Activated B cell treated with CpG ODN at 0.5 μM for 24 hours (primary cell): ENCODE measurements at regions not wholly inside any gene's neighbourhood (a gene's known extent, or its start where the extent isn't known, plus 50 kb on each side); places are given as distances from the start of the nearest gene placed in this dataset.

Experiments used
- ATAC-seq: fragments of 200-7000 bp; cut with Tn5 transposase; one replicate; pipeline ENCODE4 v1.10.0; 2021; ENCODE audit warnings: low read depth, mild to moderate bottlenecking, moderate library complexity
- CTCF ChIA-PET: fragments of 350-600 bp; sonication (Branson Sonifier 250); formaldehyde crosslinking; loops from one replicate; lab custom pipeline; 2021; ENCODE audit warnings: antibody characterized with exemption; lab: Charles Lee
- POLR2A ChIA-PET: fragments of 350-600 bp; sonication (Branson Sonifier 250); formaldehyde crosslinking; loops from one replicate; lab custom pipeline; 2021; ENCODE audit warnings: antibody characterized with exemption; lab: Charles Lee
- DNase-seq: peaks from one replicate; pipeline ENCODE4 v3.0.0; 2022
- H3K27ac Mint-ChIP-seq: one replicate; pipeline ENCODE4 v1.8.0; 2020; ENCODE audit warnings: mixed read lengths
- H3K27me3 Mint-ChIP-seq: one replicate; pipeline ENCODE4 v1.8.0; 2021; ENCODE audit warnings: mixed read lengths
- H3K36me3 Mint-ChIP-seq: one replicate; pipeline ENCODE4 v1.8.0; 2021; ENCODE audit warnings: low read depth, mixed read lengths
- H3K4me1 Mint-ChIP-seq: one replicate; pipeline ENCODE4 v1.8.0; 2021; ENCODE audit warnings: mixed read lengths
- H3K4me3 Mint-ChIP-seq: one replicate; pipeline ENCODE4 v1.8.0; 2020; ENCODE audit warnings: mild to moderate bottlenecking, mixed read lengths
- H3K9me3 Mint-ChIP-seq: one replicate; pipeline ENCODE4 v1.8.0; 2020; ENCODE audit warnings: mixed read lengths
- intact Hi-C: fragments of 100-400 bp; cut with micrococcal nuclease; formaldehyde crosslinking; loops from one replicate; pipeline ENCODE4 v1.15.1; 2024
- TF ChIP-seq, protein P1 (sequence below): fragments of 200-600 bp; IDR thresholded peaks from one replicate; pipeline ENCODE4 v1.8.0; 2022; ENCODE audit warnings: antibody characterized with exemption, mild to moderate bottlenecking

GRCh38 chr14:101707863-101708620 is 53.5 kb upstream of the PPP2R5C start:
- ChIA-PET POLR2A (interaction anchor here (0.7 to 3.1 kb wide), 11 partner anchors 92 to 609 kb away, joined by 3 to 18 read pairs (median 4); no protein-coding TSS in a partner anchor), CTCF (interaction anchor here (1.0 to 2.3 kb wide), 12 partner anchors 12 to 606 kb away, joined by 3 to 23 read pairs (median 6); no protein-coding TSS in a partner anchor)
- Mint-ChIP-seq H3K4me1 (peaks cover 22% of the 10 kb centered on the region), H3K36me3 (no peaks in the 10 kb centered on the region), H3K27me3 (no peaks in the 10 kb centered on the region), H3K9me3 (no peaks in the 10 kb centered on the region), H3K4me3 (no peak overlapping the region), H3K27ac (no peak overlapping the region)
- no peak for ATAC-seq
- no peak for DNase-seq
- intact Hi-C loops: loop anchor here (1.0 to 10.0 kb wide), 12 partner anchors 52 to 808 kb away; no protein-coding TSS in a partner anchor
- TF ChIP-seq, protein P1, sequence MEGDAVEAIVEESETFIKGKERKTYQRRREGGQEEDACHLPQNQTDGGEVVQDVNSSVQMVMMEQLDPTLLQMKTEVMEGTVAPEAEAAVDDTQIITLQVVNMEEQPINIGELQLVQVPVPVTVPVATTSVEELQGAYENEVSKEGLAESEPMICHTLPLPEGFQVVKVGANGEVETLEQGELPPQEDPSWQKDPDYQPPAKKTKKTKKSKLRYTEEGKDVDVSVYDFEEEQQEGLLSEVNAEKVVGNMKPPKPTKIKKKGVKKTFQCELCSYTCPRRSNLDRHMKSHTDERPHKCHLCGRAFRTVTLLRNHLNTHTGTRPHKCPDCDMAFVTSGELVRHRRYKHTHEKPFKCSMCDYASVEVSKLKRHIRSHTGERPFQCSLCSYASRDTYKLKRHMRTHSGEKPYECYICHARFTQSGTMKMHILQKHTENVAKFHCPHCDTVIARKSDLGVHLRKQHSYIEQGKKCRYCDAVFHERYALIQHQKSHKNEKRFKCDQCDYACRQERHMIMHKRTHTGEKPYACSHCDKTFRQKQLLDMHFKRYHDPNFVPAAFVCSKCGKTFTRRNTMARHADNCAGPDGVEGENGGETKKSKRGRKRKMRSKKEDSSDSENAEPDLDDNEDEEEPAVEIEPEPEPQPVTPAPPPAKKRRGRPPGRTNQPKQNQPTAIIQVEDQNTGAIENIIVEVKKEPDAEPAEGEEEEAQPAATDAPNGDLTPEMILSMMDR: no peak

DNA sequence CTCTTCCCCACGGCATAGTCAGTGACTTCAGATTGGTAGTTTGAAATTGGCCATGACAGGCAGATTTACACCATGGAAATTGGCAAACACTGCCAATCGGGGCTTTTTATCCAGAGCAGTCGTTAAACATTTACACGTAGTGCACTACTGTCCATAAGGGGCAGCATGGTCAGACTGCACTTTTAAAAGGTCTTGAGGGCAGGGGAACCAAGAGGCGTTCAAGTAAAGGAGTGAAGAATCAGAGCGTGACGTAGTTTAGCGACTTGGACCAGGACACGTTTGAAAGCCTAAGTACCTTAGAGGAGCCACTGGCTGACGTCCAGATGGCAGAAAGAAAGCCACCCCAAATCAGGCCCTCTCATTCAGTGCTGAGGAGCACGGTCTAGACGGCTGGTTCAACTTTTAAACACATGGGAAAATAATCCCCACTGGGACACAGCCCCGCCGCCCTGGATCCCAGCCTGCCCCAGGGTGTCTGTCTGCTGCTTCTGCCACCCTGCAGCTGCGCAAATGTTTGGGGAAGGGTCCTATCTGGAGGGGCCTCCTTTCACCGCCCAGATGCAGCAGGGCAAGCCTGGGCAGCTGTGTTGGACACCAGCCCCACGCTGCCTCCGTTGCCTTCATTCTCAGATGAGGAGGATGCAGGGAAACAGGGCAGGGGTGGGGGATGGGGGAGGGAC is 52.5 kb upstream of the PPP2R5C start:
- intact Hi-C loops: loop anchor here (5.0 to 10.0 kb wide), 2 partner anchors 166 to 198 kb away; no protein-coding TSS in a partner anchor
- ATAC-seq: no peak

GRCh38 chr14:101709533-101709881 is 52.0 kb upstream of the PPP2R5C start:
- H3K9me3 Mint-ChIP-seq: peaks cover 2% of the 10 kb centered on the region
- intact Hi-C loops: loop anchor here (5.0 to 10.0 kb wide), 2 partner anchors 165 to 198 kb away; no protein-coding TSS in a partner anchor
- no peak overlapping the region for H3K4me3 Mint-ChIP-seq
- TF ChIP-seq, protein P1: no peak
- ChIA-PET CTCF (no interaction called here), POLR2A (no interaction called here)
- H3K36me3 Mint-ChIP-seq: no peaks in the 10 kb centered on the region
- H3K4me1 Mint-ChIP-seq: peaks cover 21% of the 10 kb centered on the region
- no peak overlapping the region for H3K27ac Mint-ChIP-seq
- DNase-seq: no peak
- H3K27me3 Mint-ChIP-seq: peaks cover 2% of the 10 kb centered on the region
- ATAC-seq: no peak

More for the DNA sequence above, 52.5 kb upstream of the PPP2R5C start:
- H3K27ac Mint-ChIP-seq: no peak overlapping the region
- H3K4me3 Mint-ChIP-seq: no peak overlapping the region
- TF ChIP-seq, protein P1: no peak
- H3K4me1 Mint-ChIP-seq: peaks cover 22% of the 10 kb centered on the region
- POLR2A ChIA-PET: interaction anchor here (0.6 kb wide), 1 partner anchor 62 kb away, joined by 8 read pairs; no protein-coding TSS in a partner anchor
- no peaks in the 10 kb centered on the region for H3K9me3 Mint-ChIP-seq
- H3K36me3 Mint-ChIP-seq: no peaks in the 10 kb centered on the region
- DNase-seq: no peak
- no peaks in the 10 kb centered on the region for H3K27me3 Mint-ChIP-seq
- CTCF ChIA-PET: no interaction called here

DNA sequence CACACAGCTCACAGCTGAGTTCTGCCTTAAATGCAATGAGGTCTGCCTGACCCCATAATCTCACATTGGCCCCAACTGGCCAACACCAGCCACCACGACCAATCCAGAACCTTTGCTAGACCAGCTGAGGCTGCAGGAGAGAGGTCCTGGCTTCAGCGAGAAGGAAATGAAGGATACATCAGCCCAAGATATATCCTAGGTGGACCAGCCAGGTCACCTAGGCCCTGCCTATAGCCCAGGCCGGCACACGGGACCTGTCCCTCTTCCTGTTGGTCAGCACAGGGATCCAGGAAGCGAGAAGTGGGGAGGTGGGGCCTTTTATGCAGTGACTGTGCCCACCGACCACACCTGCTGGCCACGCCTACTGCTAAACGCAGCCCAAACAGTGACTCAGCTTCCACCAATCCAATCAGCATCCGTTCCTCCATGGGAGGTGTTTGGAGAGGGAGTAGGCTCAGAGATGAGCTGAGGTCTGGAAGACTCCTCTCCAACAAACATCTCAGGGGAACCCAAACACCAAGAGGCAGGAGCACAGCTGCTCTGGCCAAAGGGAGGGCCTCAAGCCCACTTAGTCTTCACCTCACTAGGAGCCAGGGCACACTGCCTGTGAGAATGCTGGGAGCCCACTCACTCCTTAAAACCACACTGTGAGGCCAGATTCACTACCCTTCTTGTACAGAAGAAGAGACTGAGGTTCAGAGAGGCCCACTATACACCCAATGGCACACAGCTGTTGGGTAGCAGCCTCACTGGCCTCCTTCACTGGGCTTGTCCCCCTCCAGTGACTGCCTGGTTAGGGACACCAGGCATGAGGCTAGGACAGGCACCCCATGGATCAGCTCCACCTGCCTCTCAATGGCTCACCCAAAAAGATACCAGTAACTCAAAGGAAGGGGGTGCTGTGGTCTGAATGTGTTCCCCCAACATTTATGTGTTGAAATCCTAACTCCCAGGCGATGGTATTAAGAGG is 51.3 kb upstream of the PPP2R5C start:
- TF ChIP-seq, protein P1: no peak
- no peak for ATAC-seq
- peaks cover 19% of the 10 kb centered on the region for H3K4me1 Mint-ChIP-seq
- peaks cover 4% of the 10 kb centered on the region for H3K27me3 Mint-ChIP-seq
- POLR2A ChIA-PET: no interaction called here
- H3K4me3 Mint-ChIP-seq: no peak overlapping the region
- H3K36me3 Mint-ChIP-seq: no peaks in the 10 kb centered on the region
- DNase-seq: no peak
- H3K9me3 Mint-ChIP-seq: peaks cover 2% of the 10 kb centered on the region
- no peak overlapping the region for H3K27ac Mint-ChIP-seq
- intact Hi-C loops: loop anchor here (5.0 to 10.0 kb wide), 2 partner anchors 165 to 197 kb away; no protein-coding TSS in a partner anchor
- CTCF ChIA-PET: no interaction called here
